Astrocyte (in vitro differentiated cells and primary cell): ENCODE measurements at regions not wholly inside any gene's neighbourhood (a gene's known extent, or its start where the extent isn't known, plus 50 kb on each side); places are given as distances from the start of the nearest gene placed in this dataset.

Source experiments
- DNase-seq: peaks from one replicate; pipeline ENCODE4 v3.0.0-alpha.2; 2010; ENCODE audit warnings: low read depth
- FAIRE-seq: peaks from 2 replicates; lab custom pipeline; 2011; peaks lifted over from hg19 to GRCh38; lab: Jason Lieb, UNC
- H2AFZ ChIP-seq: 2 replicates; pipeline ENCODE4 v1.6.0; 2012; ENCODE audit warnings: low read depth, low read length, inconsistent platforms
- H3K27ac ChIP-seq: 2 replicates; pipeline ENCODE4 v1.5.1; 2011; ENCODE audit warnings: low read depth, low read length, inconsistent platforms
- H3K27me3 ChIP-seq: 2 replicates; pipeline ENCODE4 v1.6.0; 2011; ENCODE audit warnings: low read length, inconsistent platforms; ENCODE audit not compliant: insufficient read depth
- H3K36me3 ChIP-seq: 2 replicates; pipeline ENCODE4 v1.5.1; 2011; ENCODE audit warnings: low read length, inconsistent platforms; ENCODE audit not compliant: insufficient read depth
- H3K4me1 ChIP-seq: 2 replicates; pipeline ENCODE4 v1.5.1; 2011; ENCODE audit warnings: low read length, inconsistent platforms; ENCODE audit not compliant: insufficient read depth
- H3K4me2 ChIP-seq: 2 replicates; pipeline ENCODE4 v1.6.0; 2012; ENCODE audit warnings: low read length, inconsistent platforms
- H3K4me3 ChIP-seq: 2 replicates; pipeline ENCODE4 v1.5.1; 2011; ENCODE audit warnings: low read depth, mild to moderate bottlenecking, low read length, inconsistent platforms; ENCODE audit not compliant: insufficient read depth
- H3K79me2 ChIP-seq: 2 replicates; pipeline ENCODE4 v1.6.0; 2012; ENCODE audit warnings: mild to moderate bottlenecking, low read length, inconsistent platforms; ENCODE audit not compliant: insufficient read depth
- H3K9ac ChIP-seq: 2 replicates; pipeline ENCODE4 v1.6.0; 2012; ENCODE audit warnings: mild to moderate bottlenecking, low read length, inconsistent platforms
- H3K9me3 ChIP-seq: 2 replicates; pipeline ENCODE4 v1.5.1; 2012; ENCODE audit warnings: low read depth, mild to moderate bottlenecking, low read length, inconsistent platforms; ENCODE audit not compliant: insufficient read depth
- H4K20me1 ChIP-seq: 2 replicates; pipeline ENCODE4 v1.6.0; 2012; ENCODE audit warnings: low read length, inconsistent platforms; ENCODE audit not compliant: insufficient read depth
- H3K27ac Mint-ChIP-seq: one replicate; pipeline ENCODE4 v1.8.0; 2021; ENCODE audit warnings: mild to moderate bottlenecking, mixed read lengths; ENCODE audit not compliant: unreplicated experiment
- H3K27me3 Mint-ChIP-seq: one replicate; pipeline ENCODE4 v1.8.0; 2021; ENCODE audit warnings: low read depth, mixed read lengths; ENCODE audit not compliant: unreplicated experiment
- H3K36me3 Mint-ChIP-seq: one replicate; pipeline ENCODE4 v1.8.0; 2021; ENCODE audit warnings: low read depth, mixed read lengths; ENCODE audit not compliant: unreplicated experiment
- H3K4me1 Mint-ChIP-seq: one replicate; pipeline ENCODE4 v1.8.0; 2021; ENCODE audit warnings: low read depth, mixed read lengths; ENCODE audit not compliant: unreplicated experiment
- H3K4me3 Mint-ChIP-seq: one replicate; pipeline ENCODE4 v1.8.0; 2021; ENCODE audit warnings: mild to moderate bottlenecking, moderate library complexity, mixed read lengths; ENCODE audit not compliant: unreplicated experiment
- H3K9me3 Mint-ChIP-seq: one replicate; pipeline ENCODE4 v1.8.0; 2021; ENCODE audit warnings: mild to moderate bottlenecking, mixed read lengths; ENCODE audit not compliant: unreplicated experiment
- CTCF ChIP-seq: IDR thresholded peaks from 2 replicates; pipeline ENCODE4 v1.5.1; 2011; ENCODE audit warnings: low read depth, mild to moderate bottlenecking, inconsistent platforms, low read length, moderate library complexity; ENCODE audit not compliant: insufficient read depth
- EZH2 ChIP-seq: IDR thresholded peaks from 2 replicates; pipeline ENCODE4 v1.6.1; 2012; ENCODE audit warnings: mild to moderate bottlenecking, low read length, inconsistent platforms; ENCODE audit not compliant: insufficient read depth

DNA sequence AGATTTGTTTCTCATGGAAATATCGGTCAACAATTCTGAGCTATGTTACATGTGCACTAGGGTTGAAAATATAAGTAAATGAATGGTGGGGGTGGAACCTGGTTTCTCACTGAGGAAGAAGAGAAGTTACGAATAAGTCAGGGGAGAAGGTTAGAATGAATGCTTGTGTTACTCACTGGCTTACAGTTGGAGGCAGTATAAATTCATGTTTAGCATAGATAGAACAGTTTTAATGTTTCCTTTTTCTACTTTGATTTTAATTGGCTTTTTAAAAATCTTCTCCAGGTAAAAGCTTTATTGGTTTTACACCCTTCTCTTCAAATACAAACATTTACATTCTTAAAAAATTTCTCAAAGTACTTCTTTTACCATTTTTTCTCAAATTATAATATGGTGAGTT, 1113.7 kb downstream of the CDH11 start:
- Histone ChIP-seq H3K4me2 (no peak overlapping the region), H3K27me3 (no peaks in the 10 kb centered on the region), H2AFZ (no peak overlapping the region), H3K36me3 (no peaks in the 10 kb centered on the region), H3K4me1 (peaks cover 3% of the 10 kb centered on the region), H3K4me3 (no peak overlapping the region), H4K20me1 (no peaks in the 10 kb centered on the region), H3K27ac (no peak overlapping the region), H3K9me3 (no peaks in the 10 kb centered on the region), H3K79me2 (no peaks in the 10 kb centered on the region), H3K9ac (no peak overlapping the region)
- DNase-seq: no peak
- Mint-ChIP-seq H3K27me3 (no peaks in the 10 kb centered on the region), H3K9me3 (no peaks in the 10 kb centered on the region), H3K4me3 (no peak overlapping the region), H3K27ac (no peak overlapping the region), H3K4me1 (no peaks in the 10 kb centered on the region), H3K36me3 (no peaks in the 10 kb centered on the region)
- no peak for TF ChIP-seq CTCF
- no peak for TF ChIP-seq EZH2
- peak; percentile 9 for FAIRE-seq

GRCh38 chr16:64004116-64004515, 1117.7 kb downstream of the CDH11 start:
- H3K9me3 ChIP-seq: no peaks in the 10 kb centered on the region
- H3K9me3 Mint-ChIP-seq: no peaks in the 10 kb centered on the region
- H3K27ac Mint-ChIP-seq: no peak overlapping the region
- no peaks in the 10 kb centered on the region for H3K4me1 Mint-ChIP-seq
- H4K20me1 ChIP-seq: no peaks in the 10 kb centered on the region
- no peak overlapping the region for H3K27ac ChIP-seq
- TF ChIP-seq CTCF (no peak), EZH2 (no peak)
- no peak overlapping the region for H3K4me3 Mint-ChIP-seq
- no peaks in the 10 kb centered on the region for H3K36me3 ChIP-seq
- H2AFZ ChIP-seq: no peak overlapping the region
- no peaks in the 10 kb centered on the region for H3K4me1 ChIP-seq
- FAIRE-seq: no peak
- no peak overlapping the region for H3K4me3 ChIP-seq
- no peaks in the 10 kb centered on the region for H3K27me3 Mint-ChIP-seq
- no peak overlapping the region for H3K9ac ChIP-seq
- H3K79me2 ChIP-seq: no peaks in the 10 kb centered on the region
- DNase-seq: no peak
- no peaks in the 10 kb centered on the region for H3K27me3 ChIP-seq
- H3K36me3 Mint-ChIP-seq: no peaks in the 10 kb centered on the region
- H3K4me2 ChIP-seq: no peak overlapping the region

GRCh38 chr16:63995025-63995424, 1126.8 kb downstream of the CDH11 start:
- Histone ChIP-seq H3K27me3 (no peaks in the 10 kb centered on the region), H3K4me2 (no peak overlapping the region), H3K36me3 (no peaks in the 10 kb centered on the region), H2AFZ (no peak overlapping the region), H3K9ac (no peak overlapping the region), H3K9me3 (no peaks in the 10 kb centered on the region), H3K4me1 (no peaks in the 10 kb centered on the region), H3K27ac (no peak overlapping the region), H3K79me2 (no peaks in the 10 kb centered on the region), H4K20me1 (no peaks in the 10 kb centered on the region), H3K4me3 (no peak overlapping the region)
- Mint-ChIP-seq H3K4me3 (no peak overlapping the region), H3K27me3 (no peaks in the 10 kb centered on the region), H3K27ac (no peak overlapping the region), H3K4me1 (no peaks in the 10 kb centered on the region), H3K9me3 (no peaks in the 10 kb centered on the region), H3K36me3 (no peaks in the 10 kb centered on the region)
- FAIRE-seq (no peak), DNase-seq (no peak)
- TF ChIP-seq EZH2 (no peak), CTCF (no peak)
